Naive B cell (primary cell): ENCODE measurements at regions not wholly inside any gene's neighbourhood (a gene's known extent, or its start where the extent isn't known, plus 50 kb on each side); places are given as distances from the start of the nearest gene placed in this dataset.
"Not testable (repeated sequence)": the region's sequence is repeated elsewhere in the genome, so short reads cannot be mapped to it uniquely, and the experiment has no call there.

Experiments
- ATAC-seq, 2 donors: fragments of 150-1000 bp; cut with Tn5 transposase; 2 replicates each; pipeline ENCODE4 v1.10.0; 2021; ENCODE audit warnings: low read depth in 2 of 2, mild to moderate bottlenecking in 2 of 2, moderate library complexity in 2 of 2
- DNase-seq: peaks from one replicate; pipeline ENCODE4 v3.0.0; 2022
- H3K27ac Mint-ChIP-seq, 6 donors: one replicate each; pipeline ENCODE4 v1.8.0; 2020 to 2022; ENCODE audit warnings: mild to moderate bottlenecking in 6 of 6, mixed read lengths in 6 of 6, moderate library complexity in 5 of 6, inconsistent platforms in 2 of 6
- H3K27me3 Mint-ChIP-seq, 3 donors: one replicate each; pipeline ENCODE4 v1.8.0; 2021 to 2022; ENCODE audit warnings: mixed read lengths in 3 of 3, mild to moderate bottlenecking in 1 of 3
- H3K36me3 Mint-ChIP-seq, 2 donors: one replicate each; pipeline ENCODE4 v1.8.0; 2020 to 2022; ENCODE audit warnings: mixed read lengths in 2 of 2, inconsistent platforms in 1 of 2, mild to moderate bottlenecking in 1 of 2
- H3K4me1 Mint-ChIP-seq, 3 donors: one replicate each; pipeline ENCODE4 v1.8.0; 2020 to 2022; ENCODE audit warnings: mixed read lengths in 3 of 3, inconsistent platforms in 1 of 3, mild to moderate bottlenecking in 1 of 3, moderate library complexity in 1 of 3
- H3K4me3 Mint-ChIP-seq, 8 donors: one replicate each; pipeline ENCODE4 v1.8.0; 2020 to 2022; ENCODE audit warnings: mild to moderate bottlenecking in 8 of 8, mixed read lengths in 8 of 8, moderate library complexity in 8 of 8, inconsistent platforms in 2 of 8
- H3K9me3 Mint-ChIP-seq, 7 donors: one replicate each; pipeline ENCODE4 v1.8.0; 2020 to 2022; ENCODE audit warnings: mixed read lengths in 7 of 7, mild to moderate bottlenecking in 5 of 7, inconsistent platforms in 2 of 7, moderate library complexity in 1 of 7

GRCh38 chr7:46059308-46060020, 138.4 kb upstream of the IGFBP3 start:
- Mint-ChIP-seq H3K4me3 (peak overlapping the region in 1 of 8 donors; percentile 25), H3K27ac (no peak overlapping the region), H3K4me1 (no peaks in the 10 kb centered on the region), H3K36me3 (no peaks in the 10 kb centered on the region), H3K9me3 (peaks cover 0 to 4% (median 0%) of the 10 kb centered on the region in 7 donors), H3K27me3 (no peaks in the 10 kb centered on the region)
- no peak for ATAC-seq
- no peak for DNase-seq

- Mint-ChIP-seq H3K36me3 (no peaks in the 10 kb centered on the region), H3K4me3 (no peak overlapping the region), H3K27me3 (no peaks in the 10 kb centered on the region), H3K9me3 (peaks cover 0 to 4% (median 2%) of the 10 kb centered on the region in 7 donors), H3K27ac (no peak overlapping the region), H3K4me1 (no peaks in the 10 kb centered on the region)
- ATAC-seq: no peak
- DNase-seq: no peak
Observed at GRCh38 chr7:46058086-46058823, 137.2 kb upstream of the IGFBP3 start.

- Mint-ChIP-seq H3K27me3 (no peaks in the 10 kb centered on the region), H3K4me3 (no peak overlapping the region), H3K36me3 (no peaks in the 10 kb centered on the region), H3K9me3 (peaks cover 0 to 5% (median 0%) of the 10 kb centered on the region in 7 donors), H3K4me1 (no peaks in the 10 kb centered on the region), H3K27ac (no peak overlapping the region)
- no peak for ATAC-seq
- DNase-seq: no peak
Observed at GRCh38 chr7:46054915-46055314, 133.8 kb upstream of the IGFBP3 start.

- ATAC-seq (no peak), DNase-seq (no peak)
- Mint-ChIP-seq H3K27ac (no peak overlapping the region), H3K36me3 (no peaks in the 10 kb centered on the region), H3K4me1 (no peaks in the 10 kb centered on the region), H3K9me3 (peaks cover 0 to 5% (median 0%) of the 10 kb centered on the region in 7 donors), H3K27me3 (no peaks in the 10 kb centered on the region), H3K4me3 (no peak overlapping the region)
Observed at GRCh38 chr7:46054272-46054671, 133.2 kb upstream of the IGFBP3 start.

- no peak for ATAC-seq
- Mint-ChIP-seq H3K9me3 (peaks cover 0 to 14% (median 5%) of the 10 kb centered on the region in 7 donors), H3K27me3 (no peaks in the 10 kb centered on the region), H3K27ac (no peak overlapping the region), H3K4me1 (no peaks in the 10 kb centered on the region), H3K36me3 (no peaks in the 10 kb centered on the region), H3K4me3 (no peak overlapping the region)
- no peak for DNase-seq
Observed at GRCh38 chr7:46047581-46047980, 126.5 kb upstream of the IGFBP3 start.

GRCh38 chr7:46043338-46043737, 122.3 kb upstream of the IGFBP3 start:
- not testable (repeated sequence) for H3K4me3 Mint-ChIP-seq, DNase-seq, H3K4me1 Mint-ChIP-seq, H3K36me3 Mint-ChIP-seq, H3K27me3 Mint-ChIP-seq, H3K27ac Mint-ChIP-seq, ATAC-seq
- H3K9me3 Mint-ChIP-seq: peaks cover 0 to 14% (median 5%) of the 10 kb centered on the region in 7 donors

- not testable (repeated sequence) for H3K4me1 Mint-ChIP-seq, H3K36me3 Mint-ChIP-seq, H3K27ac Mint-ChIP-seq, H3K4me3 Mint-ChIP-seq, DNase-seq, H3K27me3 Mint-ChIP-seq, ATAC-seq
- peaks cover 0 to 14% (median 4%) of the 10 kb centered on the region in 7 donors for H3K9me3 Mint-ChIP-seq
Observed at GRCh38 chr7:46039813-46040212, 118.7 kb upstream of the IGFBP3 start.

- peaks cover 0 to 2% (median 0%) of the 10 kb centered on the region in 7 donors for H3K9me3 Mint-ChIP-seq
- peaks cover 0 to 6% (median 0%) of the 10 kb centered on the region in 3 donors for H3K27me3 Mint-ChIP-seq
- ATAC-seq: no peak
- DNase-seq: no peak
- H3K4me3 Mint-ChIP-seq: no peak overlapping the region
- no peaks in the 10 kb centered on the region for H3K36me3 Mint-ChIP-seq
- no peaks in the 10 kb centered on the region for H3K4me1 Mint-ChIP-seq
- no peak overlapping the region for H3K27ac Mint-ChIP-seq
Observed at GRCh38 chr7:46035166-46035565, 114.1 kb upstream of the IGFBP3 start.

GRCh38 chr7:46034056-46034768, 113.1 kb upstream of the IGFBP3 start:
- ATAC-seq: no peak
- H3K4me1 Mint-ChIP-seq: no peaks in the 10 kb centered on the region
- H3K9me3 Mint-ChIP-seq: peaks cover 0 to 2% (median 0%) of the 10 kb centered on the region in 7 donors
- peaks cover 0 to 6% (median 0%) of the 10 kb centered on the region in 3 donors for H3K27me3 Mint-ChIP-seq
- H3K36me3 Mint-ChIP-seq: no peaks in the 10 kb centered on the region
- no peak overlapping the region for H3K27ac Mint-ChIP-seq
- H3K4me3 Mint-ChIP-seq: no peak overlapping the region
- no peak for DNase-seq

- no peak for DNase-seq
- no peaks in the 10 kb centered on the region for H3K4me1 Mint-ChIP-seq
- no peak overlapping the region for H3K4me3 Mint-ChIP-seq
- H3K36me3 Mint-ChIP-seq: no peaks in the 10 kb centered on the region
- no peak for ATAC-seq
- H3K9me3 Mint-ChIP-seq: peaks cover 0 to 2% (median 0%) of the 10 kb centered on the region in 7 donors
- no peak overlapping the region for H3K27ac Mint-ChIP-seq
- peaks cover 0 to 6% (median 0%) of the 10 kb centered on the region in 3 donors for H3K27me3 Mint-ChIP-seq
Observed at GRCh38 chr7:46033592-46033991, 112.5 kb upstream of the IGFBP3 start.

GRCh38 chr7:46032942-46033341, 111.9 kb upstream of the IGFBP3 start:
- no peak overlapping the region for H3K4me3 Mint-ChIP-seq
- no peak overlapping the region for H3K27ac Mint-ChIP-seq
- peaks cover 0 to 6% (median 0%) of the 10 kb centered on the region in 3 donors for H3K27me3 Mint-ChIP-seq
- H3K4me1 Mint-ChIP-seq: no peaks in the 10 kb centered on the region
- no peaks in the 10 kb centered on the region for H3K36me3 Mint-ChIP-seq
- DNase-seq (no peak), ATAC-seq (no peak)
- peaks cover 0 to 5% (median 0%) of the 10 kb centered on the region in 7 donors for H3K9me3 Mint-ChIP-seq

- peaks cover 0 to 5% (median 0%) of the 10 kb centered on the region in 7 donors for H3K9me3 Mint-ChIP-seq
Observed at GRCh38 chr7:46032353-46032752, 111.3 kb upstream of the IGFBP3 start.

GRCh38 chr7:46029111-46029704, 108.1 kb upstream of the IGFBP3 start:
- no peak overlapping the region for H3K27ac Mint-ChIP-seq
- H3K9me3 Mint-ChIP-seq: peaks cover 0 to 5% (median 0%) of the 10 kb centered on the region in 7 donors
- no peaks in the 10 kb centered on the region for H3K4me1 Mint-ChIP-seq
- H3K27me3 Mint-ChIP-seq: peaks cover 0 to 6% (median 0%) of the 10 kb centered on the region in 3 donors
- no peaks in the 10 kb centered on the region for H3K36me3 Mint-ChIP-seq
- ATAC-seq (no peak), DNase-seq (no peak)
- H3K4me3 Mint-ChIP-seq: no peak overlapping the region

More at GRCh38 chr7:46032353-46032752, 111.3 kb upstream of the IGFBP3 start:
- H3K36me3 Mint-ChIP-seq: no peaks in the 10 kb centered on the region
- no peak overlapping the region for H3K4me3 Mint-ChIP-seq
- no peak overlapping the region for H3K27ac Mint-ChIP-seq
- peaks cover 0 to 6% (median 0%) of the 10 kb centered on the region in 3 donors for H3K27me3 Mint-ChIP-seq
- DNase-seq: no peak
- no peak for ATAC-seq
- no peaks in the 10 kb centered on the region for H3K4me1 Mint-ChIP-seq
